ENCODE measurements at regions not wholly inside any gene's neighbourhood (a gene's known extent, or its start where the extent isn't known, plus 50 kb on each side); places are given as distances from the start of the nearest gene placed in this dataset.

- Histone ChIP-seq H3K36me3 (ENCODE audit: control insufficient read depth, insufficient read depth, low read length) (no peaks in the 10 kb centered on the region), H3K9me3 (ENCODE audit: control insufficient read depth, low read length) (no peaks in the 10 kb centered on the region), H3K27me3 (replicated peaks; ENCODE audit: control insufficient read depth, insufficient read depth, low read length, poor library complexity, severe bottlenecking) (no peaks in the 10 kb centered on the region), H3K27ac (ENCODE audit: insufficient read depth, low read length, poor library complexity, severe bottlenecking) (no peak overlapping the region), H3K4me3 (ENCODE audit: insufficient read depth, low read depth, low read length, poor library complexity, severe bottlenecking) (no peak overlapping the region), H3K4me1 (ENCODE audit: control insufficient read depth, insufficient read depth, low read length, poor library complexity, severe bottlenecking) (no peaks in the 10 kb centered on the region)
- DNase-seq, result no peak
These were observed 1009.4 kb downstream of the TYW1 start for GRCh38 chr7:68005992-68006391.

GRCh38 chr7:68006619-68007018 lies 1010.0 kb downstream of the TYW1 start:
- H3K4me3 ChIP-seq (ENCODE audit: insufficient read depth, low read depth, low read length, poor library complexity, severe bottlenecking), result no peak overlapping the region
- H3K36me3 ChIP-seq (ENCODE audit: control insufficient read depth, insufficient read depth, low read length), result no peaks in the 10 kb centered on the region
- H3K27ac ChIP-seq (ENCODE audit: insufficient read depth, low read length, poor library complexity, severe bottlenecking), result no peak overlapping the region
- no peaks in the 10 kb centered on the region for H3K27me3 ChIP-seq (replicated peaks; ENCODE audit: control insufficient read depth, insufficient read depth, low read length, poor library complexity, severe bottlenecking)
- H3K4me1 ChIP-seq (ENCODE audit: control insufficient read depth, insufficient read depth, low read length, poor library complexity, severe bottlenecking), result no peaks in the 10 kb centered on the region
- DNase-seq, result no peak
- no peaks in the 10 kb centered on the region for H3K9me3 ChIP-seq (ENCODE audit: control insufficient read depth, low read length)

DNA sequence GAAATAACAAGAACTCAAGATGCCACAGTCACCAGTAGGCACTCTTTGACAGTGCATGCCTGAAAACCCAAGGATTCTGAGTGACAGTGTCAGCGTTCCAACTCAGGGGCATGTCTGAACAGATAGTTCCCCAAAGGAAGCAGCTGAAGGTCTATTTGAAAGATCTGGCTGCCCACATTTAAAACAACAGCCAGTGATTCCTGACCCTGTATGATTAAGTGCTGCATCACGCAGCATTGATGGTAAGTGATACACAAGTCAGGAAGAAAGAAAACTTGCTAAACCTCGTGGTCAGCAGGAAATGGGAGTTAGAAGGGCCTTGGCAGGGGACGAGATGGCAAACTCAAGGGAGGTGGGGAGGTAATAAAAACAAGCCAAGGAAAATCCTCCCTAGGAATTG lies 1013.1 kb downstream of the TYW1 start:
- H3K4me1 ChIP-seq (ENCODE audit: control insufficient read depth, insufficient read depth, low read length, poor library complexity, severe bottlenecking), result no peaks in the 10 kb centered on the region
- H3K4me3 ChIP-seq (ENCODE audit: insufficient read depth, low read depth, low read length, poor library complexity, severe bottlenecking), result no peak overlapping the region
- no peaks in the 10 kb centered on the region for H3K9me3 ChIP-seq (ENCODE audit: control insufficient read depth, low read length)
- H3K27me3 ChIP-seq (replicated peaks; ENCODE audit: control insufficient read depth, insufficient read depth, low read length, poor library complexity, severe bottlenecking), result no peaks in the 10 kb centered on the region
- no peaks in the 10 kb centered on the region for H3K36me3 ChIP-seq (ENCODE audit: control insufficient read depth, insufficient read depth, low read length)
- no peak for DNase-seq
- no peak overlapping the region for H3K27ac ChIP-seq (ENCODE audit: insufficient read depth, low read length, poor library complexity, severe bottlenecking)

- DNase-seq, result no peak
- H3K27me3 ChIP-seq (replicated peaks; ENCODE audit: control insufficient read depth, insufficient read depth, low read length, poor library complexity, severe bottlenecking), result no peaks in the 10 kb centered on the region
- H3K4me1 ChIP-seq (ENCODE audit: control insufficient read depth, insufficient read depth, low read length, poor library complexity, severe bottlenecking), result no peaks in the 10 kb centered on the region
- H3K9me3 ChIP-seq (ENCODE audit: control insufficient read depth, low read length), result no peaks in the 10 kb centered on the region
- H3K36me3 ChIP-seq (ENCODE audit: control insufficient read depth, insufficient read depth, low read length), result no peaks in the 10 kb centered on the region
- no peak overlapping the region for H3K27ac ChIP-seq (ENCODE audit: insufficient read depth, low read length, poor library complexity, severe bottlenecking)
- no peak overlapping the region for H3K4me3 ChIP-seq (ENCODE audit: insufficient read depth, low read depth, low read length, poor library complexity, severe bottlenecking)
These were observed 1017.6 kb downstream of the TYW1 start for GRCh38 chr7:68014031-68014736.

- Histone ChIP-seq H3K4me3 (ENCODE audit: insufficient read depth, low read depth, low read length, poor library complexity, severe bottlenecking) (no peak overlapping the region), H3K36me3 (ENCODE audit: control insufficient read depth, insufficient read depth, low read length) (no peaks in the 10 kb centered on the region), H3K9me3 (ENCODE audit: control insufficient read depth, low read length) (no peaks in the 10 kb centered on the region), H3K27ac (ENCODE audit: insufficient read depth, low read length, poor library complexity, severe bottlenecking) (no peak overlapping the region), H3K27me3 (replicated peaks; ENCODE audit: control insufficient read depth, insufficient read depth, low read length, poor library complexity, severe bottlenecking) (no peaks in the 10 kb centered on the region), H3K4me1 (ENCODE audit: control insufficient read depth, insufficient read depth, low read length, poor library complexity, severe bottlenecking) (no peaks in the 10 kb centered on the region)
- no peak for DNase-seq
These were observed 1018.7 kb downstream of the TYW1 start for GRCh38 chr7:68015122-68015977.

- H3K36me3 ChIP-seq (ENCODE audit: control insufficient read depth, insufficient read depth, low read length), result no peaks in the 10 kb centered on the region
- H3K4me1 ChIP-seq (ENCODE audit: control insufficient read depth, insufficient read depth, low read length, poor library complexity, severe bottlenecking), result no peaks in the 10 kb centered on the region
- H3K4me3 ChIP-seq (ENCODE audit: insufficient read depth, low read depth, low read length, poor library complexity, severe bottlenecking), result no peak overlapping the region
- H3K27me3 ChIP-seq (replicated peaks; ENCODE audit: control insufficient read depth, insufficient read depth, low read length, poor library complexity, severe bottlenecking), result no peaks in the 10 kb centered on the region
- H3K27ac ChIP-seq (ENCODE audit: insufficient read depth, low read length, poor library complexity, severe bottlenecking), result no peak overlapping the region
- DNase-seq, result no peak
- no peaks in the 10 kb centered on the region for H3K9me3 ChIP-seq (ENCODE audit: control insufficient read depth, low read length)
These were observed 1019.4 kb downstream of the TYW1 start for GRCh38 chr7:68015978-68016532.

- no peaks in the 10 kb centered on the region for H3K4me1 ChIP-seq (ENCODE audit: control insufficient read depth, insufficient read depth, low read length, poor library complexity, severe bottlenecking)
- no peaks in the 10 kb centered on the region for H3K36me3 ChIP-seq (ENCODE audit: control insufficient read depth, insufficient read depth, low read length)
- H3K27ac ChIP-seq (ENCODE audit: insufficient read depth, low read length, poor library complexity, severe bottlenecking), result no peak overlapping the region
- no peak overlapping the region for H3K4me3 ChIP-seq (ENCODE audit: insufficient read depth, low read depth, low read length, poor library complexity, severe bottlenecking)
- H3K27me3 ChIP-seq (replicated peaks; ENCODE audit: control insufficient read depth, insufficient read depth, low read length, poor library complexity, severe bottlenecking), result no peaks in the 10 kb centered on the region
- H3K9me3 ChIP-seq (ENCODE audit: control insufficient read depth, low read length), result no peaks in the 10 kb centered on the region
- DNase-seq, result no peak
These were observed 1023.5 kb downstream of the TYW1 start for GRCh38 chr7:68020102-68020501.

DNA sequence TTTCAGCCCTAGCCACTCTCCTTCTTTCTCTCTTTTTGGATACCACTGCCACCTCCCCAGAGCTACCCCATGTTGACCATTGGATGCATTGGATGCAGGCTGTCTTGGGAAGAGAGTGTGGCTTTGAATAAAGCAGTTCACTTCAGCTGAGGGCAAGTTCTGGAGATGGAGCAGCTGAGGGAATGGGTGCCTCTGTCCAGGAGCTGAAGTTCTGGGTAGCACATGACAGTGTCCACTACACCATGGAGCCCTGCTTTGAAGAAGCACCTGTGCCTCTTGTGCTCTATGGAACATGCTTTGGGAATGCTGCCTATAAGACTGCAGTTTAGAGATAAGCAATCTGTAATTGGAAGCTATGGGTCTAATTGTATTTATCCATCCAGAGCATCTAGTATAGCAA lies 1028.7 kb downstream of the TYW1 start:
- no peak overlapping the region for H3K27ac ChIP-seq (ENCODE audit: insufficient read depth, low read length, poor library complexity, severe bottlenecking)
- H3K9me3 ChIP-seq (ENCODE audit: control insufficient read depth, low read length), result no peaks in the 10 kb centered on the region
- H3K36me3 ChIP-seq (ENCODE audit: control insufficient read depth, insufficient read depth, low read length), result no peaks in the 10 kb centered on the region
- no peak for DNase-seq
- no peak overlapping the region for H3K4me3 ChIP-seq (ENCODE audit: insufficient read depth, low read depth, low read length, poor library complexity, severe bottlenecking)
- H3K27me3 ChIP-seq (replicated peaks; ENCODE audit: control insufficient read depth, insufficient read depth, low read length, poor library complexity, severe bottlenecking), result no peaks in the 10 kb centered on the region
- H3K4me1 ChIP-seq (ENCODE audit: control insufficient read depth, insufficient read depth, low read length, poor library complexity, severe bottlenecking), result no peaks in the 10 kb centered on the region

GRCh38 chr7:68030530-68030929 lies 1033.9 kb downstream of the TYW1 start:
- DNase-seq, result no peak
- no peaks in the 10 kb centered on the region for H3K36me3 ChIP-seq (ENCODE audit: control insufficient read depth, insufficient read depth, low read length)
- no peaks in the 10 kb centered on the region for H3K27me3 ChIP-seq (replicated peaks; ENCODE audit: control insufficient read depth, insufficient read depth, low read length, poor library complexity, severe bottlenecking)
- no peaks in the 10 kb centered on the region for H3K9me3 ChIP-seq (ENCODE audit: control insufficient read depth, low read length)
- no peak overlapping the region for H3K4me3 ChIP-seq (ENCODE audit: insufficient read depth, low read depth, low read length, poor library complexity, severe bottlenecking)
- H3K4me1 ChIP-seq (ENCODE audit: control insufficient read depth, insufficient read depth, low read length, poor library complexity, severe bottlenecking), result no peaks in the 10 kb centered on the region
- no peak overlapping the region for H3K27ac ChIP-seq (ENCODE audit: insufficient read depth, low read length, poor library complexity, severe bottlenecking)
